ENCODE measurements at regions not wholly inside any gene's neighbourhood (a gene's known extent, or its start where the extent isn't known, plus 50 kb on each side); places are given as distances from the start of the nearest gene placed in this dataset.

- no peaks in the 10 kb centered on the region for H3K9me3 ChIP-seq (ENCODE audit: low read length)
- ChIA-PET POLR2A (no interaction called here), CTCF (no interaction called here)
- H3K4me3 ChIP-seq (ENCODE audit: low read length) = no peak overlapping the region
- no peaks in the 10 kb centered on the region for H3K36me3 ChIP-seq (ENCODE audit: insufficient read depth, low read length)
- H3K27ac ChIP-seq (ENCODE audit: low read depth, low read length) = no peak overlapping the region
- H3K4me1 ChIP-seq (ENCODE audit: insufficient read depth, low read length) = no peaks in the 10 kb centered on the region
- peaks cover 1 to 15% of the 10 kb centered on the region in 2 donors for H3K27me3 Mint-ChIP-seq
- peaks cover 0 to 5% (median 0%) of the 10 kb centered on the region in 5 donors for H3K9me3 Mint-ChIP-seq
- H3K4me3 Mint-ChIP-seq = no peak overlapping the region
- H3K36me3 Mint-ChIP-seq = no peaks in the 10 kb centered on the region
- DNase-seq = no peak
- no peak overlapping the region for H3K27ac Mint-ChIP-seq
- H3K27me3 ChIP-seq (ENCODE audit: insufficient read depth, low read length, poor library complexity, severe bottlenecking) = no peaks in the 10 kb centered on the region
- no peaks in the 10 kb centered on the region for H3K4me1 Mint-ChIP-seq
Observed at GRCh38 chr7:12769444-12769843, 82.0 kb downstream of the ARL4A start.

GRCh38 chr7:12770227-12770975 is 83.0 kb downstream of the ARL4A start:
- no peaks in the 10 kb centered on the region for H3K4me1 ChIP-seq (ENCODE audit: insufficient read depth, low read length)
- Mint-ChIP-seq H3K4me1 (no peaks in the 10 kb centered on the region), H3K9me3 (peaks cover 0 to 5% (median 0%) of the 10 kb centered on the region in 5 donors), H3K4me3 (no peak overlapping the region), H3K27me3 (peaks cover 1 to 12% of the 10 kb centered on the region in 2 donors), H3K27ac (no peak overlapping the region), H3K36me3 (no peaks in the 10 kb centered on the region)
- no peak overlapping the region for H3K4me3 ChIP-seq (ENCODE audit: low read length)
- no peak for DNase-seq
- CTCF ChIA-PET = interaction anchor here (0.8 kb wide), 1 partner anchor 9 kb away, joined by 4 read pairs; no protein-coding TSS in a partner anchor
- H3K36me3 ChIP-seq (ENCODE audit: insufficient read depth, low read length) = no peaks in the 10 kb centered on the region
- H3K27ac ChIP-seq (ENCODE audit: low read depth, low read length) = no peak overlapping the region
- no peaks in the 10 kb centered on the region for H3K27me3 ChIP-seq (ENCODE audit: insufficient read depth, low read length, poor library complexity, severe bottlenecking)
- no peaks in the 10 kb centered on the region for H3K9me3 ChIP-seq (ENCODE audit: low read length)
- POLR2A ChIA-PET = no interaction called here

- Mint-ChIP-seq H3K4me1 (no peaks in the 10 kb centered on the region), H3K9me3 (peaks cover 0 to 5% (median 0%) of the 10 kb centered on the region in 5 donors), H3K4me3 (no peak overlapping the region), H3K36me3 (no peaks in the 10 kb centered on the region), H3K27me3 (peaks cover 1 to 7% of the 10 kb centered on the region in 2 donors), H3K27ac (no peak overlapping the region)
- no peak overlapping the region for H3K4me3 ChIP-seq (ENCODE audit: low read length)
- no peaks in the 10 kb centered on the region for H3K9me3 ChIP-seq (ENCODE audit: low read length)
- H3K27ac ChIP-seq (ENCODE audit: low read depth, low read length) = no peak overlapping the region
- H3K36me3 ChIP-seq (ENCODE audit: insufficient read depth, low read length) = no peaks in the 10 kb centered on the region
- DNase-seq = no peak
- POLR2A ChIA-PET = no interaction called here
- no peaks in the 10 kb centered on the region for H3K4me1 ChIP-seq (ENCODE audit: insufficient read depth, low read length)
- CTCF ChIA-PET = interaction anchor here (0.8 kb wide), 1 partner anchor 10 kb away, joined by 4 read pairs; no protein-coding TSS in a partner anchor
- H3K27me3 ChIP-seq (ENCODE audit: insufficient read depth, low read length, poor library complexity, severe bottlenecking) = no peaks in the 10 kb centered on the region
Observed at GRCh38 chr7:12771378-12771877, 84.0 kb downstream of the ARL4A start.

GRCh38 chr7:12772768-12773167 is 85.3 kb downstream of the ARL4A start:
- Histone ChIP-seq H3K4me1 (ENCODE audit: insufficient read depth, low read length) (no peaks in the 10 kb centered on the region), H3K36me3 (ENCODE audit: insufficient read depth, low read length) (no peaks in the 10 kb centered on the region), H3K4me3 (ENCODE audit: low read length) (no peak overlapping the region), H3K27ac (ENCODE audit: low read depth, low read length) (no peak overlapping the region), H3K27me3 (ENCODE audit: insufficient read depth, low read length, poor library complexity, severe bottlenecking) (no peaks in the 10 kb centered on the region), H3K9me3 (ENCODE audit: low read length) (no peaks in the 10 kb centered on the region)
- ChIA-PET POLR2A (no interaction called here), CTCF (no interaction called here)
- H3K4me1 Mint-ChIP-seq = no peaks in the 10 kb centered on the region
- H3K4me3 Mint-ChIP-seq = no peak overlapping the region
- H3K36me3 Mint-ChIP-seq = no peaks in the 10 kb centered on the region
- no peak for DNase-seq
- H3K27me3 Mint-ChIP-seq = peaks cover 1 to 4% of the 10 kb centered on the region in 2 donors
- H3K9me3 Mint-ChIP-seq = peaks cover 0 to 5% (median 0%) of the 10 kb centered on the region in 5 donors
- H3K27ac Mint-ChIP-seq = no peak overlapping the region

GRCh38 chr7:12777257-12777656 is 89.8 kb downstream of the ARL4A start:
- ChIA-PET CTCF (no interaction called here), POLR2A (no interaction called here)
- Histone ChIP-seq H3K4me3 (ENCODE audit: low read length) (no peak overlapping the region), H3K4me1 (ENCODE audit: insufficient read depth, low read length) (no peaks in the 10 kb centered on the region), H3K36me3 (ENCODE audit: insufficient read depth, low read length) (no peaks in the 10 kb centered on the region), H3K9me3 (ENCODE audit: low read length) (no peaks in the 10 kb centered on the region), H3K27me3 (ENCODE audit: insufficient read depth, low read length, poor library complexity, severe bottlenecking) (no peaks in the 10 kb centered on the region), H3K27ac (ENCODE audit: low read depth, low read length) (no peak overlapping the region)
- Mint-ChIP-seq H3K9me3 (peaks cover 0 to 5% (median 0%) of the 10 kb centered on the region in 5 donors), H3K27ac (no peak overlapping the region), H3K27me3 (peaks cover 2 to 3% of the 10 kb centered on the region in 2 donors), H3K4me3 (no peak overlapping the region), H3K4me1 (no peaks in the 10 kb centered on the region), H3K36me3 (peaks cover 0 to 3% (median 0%) of the 10 kb centered on the region in 3 donors)
- DNase-seq = no peak

GRCh38 chr7:12779947-12780346 is 92.5 kb downstream of the ARL4A start:
- Histone ChIP-seq H3K27me3 (ENCODE audit: insufficient read depth, low read length, poor library complexity, severe bottlenecking) (no peaks in the 10 kb centered on the region), H3K4me1 (ENCODE audit: insufficient read depth, low read length) (no peaks in the 10 kb centered on the region), H3K4me3 (ENCODE audit: low read length) (no peak overlapping the region), H3K27ac (ENCODE audit: low read depth, low read length) (no peak overlapping the region), H3K36me3 (ENCODE audit: insufficient read depth, low read length) (no peaks in the 10 kb centered on the region), H3K9me3 (ENCODE audit: low read length) (no peaks in the 10 kb centered on the region)
- Mint-ChIP-seq H3K9me3 (no peaks in the 10 kb centered on the region), H3K4me1 (no peaks in the 10 kb centered on the region), H3K4me3 (no peak overlapping the region), H3K27ac (no peak overlapping the region), H3K27me3 (peaks cover 0 to 4% of the 10 kb centered on the region in 2 donors), H3K36me3 (peaks cover 0 to 3% (median 0%) of the 10 kb centered on the region in 3 donors)
- ChIA-PET POLR2A (no interaction called here), CTCF (no interaction called here)
- no peak for DNase-seq

- H3K4me1 Mint-ChIP-seq = no peaks in the 10 kb centered on the region
- H3K9me3 Mint-ChIP-seq = no peaks in the 10 kb centered on the region
- POLR2A ChIA-PET = no interaction called here
Observed at GRCh38 chr7:12783421-12784095, 96.1 kb downstream of the ARL4A start.

GRCh38 chr7:12785473-12785872 is 98.0 kb downstream of the ARL4A start:
- no peak overlapping the region for H3K4me3 ChIP-seq (ENCODE audit: low read length)
- H3K27ac Mint-ChIP-seq = no peak overlapping the region
- no peak overlapping the region for H3K4me3 Mint-ChIP-seq
- H3K27ac ChIP-seq (ENCODE audit: low read depth, low read length) = no peak overlapping the region
- H3K27me3 Mint-ChIP-seq = peaks cover 2 to 3% of the 10 kb centered on the region in 2 donors
- no peaks in the 10 kb centered on the region for H3K4me1 ChIP-seq (ENCODE audit: insufficient read depth, low read length)
- no peak for DNase-seq
- no peaks in the 10 kb centered on the region for H3K9me3 Mint-ChIP-seq
- H3K4me1 Mint-ChIP-seq = no peaks in the 10 kb centered on the region
- no peaks in the 10 kb centered on the region for H3K36me3 Mint-ChIP-seq
- CTCF ChIA-PET = no interaction called here
- POLR2A ChIA-PET = no interaction called here
- no peaks in the 10 kb centered on the region for H3K9me3 ChIP-seq (ENCODE audit: low read length)
- H3K36me3 ChIP-seq (ENCODE audit: insufficient read depth, low read length) = no peaks in the 10 kb centered on the region
- no peaks in the 10 kb centered on the region for H3K27me3 ChIP-seq (ENCODE audit: insufficient read depth, low read length, poor library complexity, severe bottlenecking)

More at GRCh38 chr7:12783421-12784095, 96.1 kb downstream of the ARL4A start:
- no peak for DNase-seq
- H3K36me3 ChIP-seq (ENCODE audit: insufficient read depth, low read length) = no peaks in the 10 kb centered on the region
- H3K36me3 Mint-ChIP-seq = no peaks in the 10 kb centered on the region
- H3K4me3 Mint-ChIP-seq = no peak overlapping the region
- peaks cover 2 to 3% of the 10 kb centered on the region in 2 donors for H3K27me3 Mint-ChIP-seq
- no peak overlapping the region for H3K4me3 ChIP-seq (ENCODE audit: low read length)
- no peaks in the 10 kb centered on the region for H3K9me3 ChIP-seq (ENCODE audit: low read length)
- no peak overlapping the region for H3K27ac ChIP-seq (ENCODE audit: low read depth, low read length)
- CTCF ChIA-PET = no interaction called here
- H3K27ac Mint-ChIP-seq = no peak overlapping the region
- H3K4me1 ChIP-seq (ENCODE audit: insufficient read depth, low read length) = no peaks in the 10 kb centered on the region
- H3K27me3 ChIP-seq (ENCODE audit: insufficient read depth, low read length, poor library complexity, severe bottlenecking) = no peaks in the 10 kb centered on the region

All from CD8-positive, alpha-beta memory T cell (primary cell).